Endothelial cell of umbilical vein (primary cell): ENCODE measurements at regions not wholly inside any gene's neighbourhood (a gene's known extent, or its start where the extent isn't known, plus 50 kb on each side); places are given as distances from the start of the nearest gene placed in this dataset.

Experiments
- BruUV-seq: library from RNA; stranded (reverse); fragments of 400-500 nt; replicated peaks from 2 replicates; lab custom pipeline; 2021; lab: Mats Ljungman, UMichigan
- CTCF ChIA-PET: fragments of 300-600, 350-600 bp; sonication (Branson Sonifier 250); formaldehyde crosslinking; loops from one replicate; lab custom pipeline; 2021; ENCODE audit warnings: antibody characterized with exemption, inconsistent platforms; lab: Charles Lee
- POLR2A ChIA-PET: fragments of 300-600, 350-600 bp; sonication (Branson Sonifier 250); formaldehyde crosslinking; loops from one replicate; lab custom pipeline; 2021; ENCODE audit warnings: antibody characterized with exemption, inconsistent platforms; lab: Charles Lee
- DNase-seq: peaks from one replicate; pipeline ENCODE4 v3.0.0-alpha.2; 2011; ENCODE audit warnings: low read depth, low spot score
- FAIRE-seq: peaks from 2 replicates; lab custom pipeline; 2011; peaks lifted over from hg19 to GRCh38; lab: Jason Lieb, UNC
- H2AFZ ChIP-seq: 2 replicates; pipeline ENCODE4 v1.6.0; 2012; ENCODE audit warnings: low read depth, low read length, control low read depth, inconsistent platforms
- H3K27ac ChIP-seq: 2 replicates; pipeline ENCODE4 v1.5.1; 2011; ENCODE audit warnings: low read depth, mild to moderate bottlenecking, control low read depth, low read length, moderate library complexity; ENCODE audit not compliant: insufficient read depth
- H3K27me3 ChIP-seq, 2 experiments: 2 replicates each; pipeline versions ENCODE4 v1.6.0 to v1.6.1; 2011; ENCODE audit warnings: low read length in 2 of 2, mixed read lengths in 1 of 2; ENCODE audit not compliant: control insufficient read depth in 2 of 2, insufficient read depth in 2 of 2
- H3K36me3 ChIP-seq, 2 experiments: 2 replicates in 1 of 2; 3 replicates in 1 of 2; pipeline ENCODE4 v1.5.1; 2011; ENCODE audit warnings: low read length in 2 of 2, mild to moderate bottlenecking in 1 of 2, moderate library complexity in 1 of 2; ENCODE audit not compliant: control insufficient read depth in 2 of 2, insufficient read depth in 2 of 2; ENCODE audit errors: extremely low read depth in 1 of 2
- H3K4me1 ChIP-seq: 3 replicates; pipeline ENCODE4 v1.5.1; 2011; ENCODE audit warnings: mild to moderate bottlenecking, low read length; ENCODE audit not compliant: control insufficient read depth, insufficient read depth; ENCODE audit errors: extremely low read depth
- H3K4me2 ChIP-seq: 2 replicates; pipeline ENCODE4 v1.6.1; 2011; ENCODE audit warnings: low read length, control low read depth, mixed read lengths; ENCODE audit not compliant: insufficient read depth
- H3K4me3 ChIP-seq, 3 experiments: fragments of 200-600 bp in 1 of 3; sonication (generic), shearing (Covaris generic) in 1 of 3; replicated peaks in 1 of 3; 2 replicates each; pipeline ENCODE4 v1.5.1; 2011 to 2016; ENCODE audit warnings: control low read depth in 3 of 3, low read length in 3 of 3, mild to moderate bottlenecking in 2 of 3, inconsistent platforms in 1 of 3, low read depth in 1 of 3, moderate library complexity in 1 of 3; ENCODE audit not compliant: insufficient read depth in 1 of 3
- H3K79me2 ChIP-seq: 2 replicates; pipeline ENCODE4 v1.6.0; 2012; ENCODE audit warnings: low read length, inconsistent platforms; ENCODE audit not compliant: control insufficient read depth, insufficient read depth
- H3K9ac ChIP-seq: replicated peaks from 2 replicates; pipeline ENCODE3; 2011; ENCODE audit warnings: low read length, control low read depth; ENCODE audit not compliant: insufficient read depth; ENCODE audit errors: extremely low read depth
- H3K9me1 ChIP-seq: replicated peaks from 3 replicates; pipeline ENCODE4 v1.6.0; 2011; ENCODE audit warnings: mild to moderate bottlenecking, low read length; ENCODE audit not compliant: control insufficient read depth, insufficient read depth; ENCODE audit errors: extremely low read depth
- H3K9me3 ChIP-seq: replicated peaks from 2 replicates; pipeline ENCODE4 v1.5.1; 2012; ENCODE audit warnings: low read length, inconsistent platforms; ENCODE audit not compliant: control insufficient read depth, insufficient read depth
- H4K20me1 ChIP-seq: replicated peaks from 2 replicates; pipeline ENCODE3; 2011; ENCODE audit warnings: mild to moderate bottlenecking, low read length; ENCODE audit not compliant: control insufficient read depth, insufficient read depth; ENCODE audit errors: extremely low read depth
- EZH2 ChIP-seq: IDR thresholded peaks from 2 replicates; pipeline ENCODE4 v1.6.1; 2012; ENCODE audit warnings: borderline replicate concordance, low read depth, mild to moderate bottlenecking, moderate library complexity, low read length, inconsistent platforms; ENCODE audit not compliant: severe bottlenecking
- FOS ChIP-seq: IDR thresholded peaks from 2 replicates; pipeline ENCODE4 v1.6.1; 2011; ENCODE audit warnings: mild to moderate bottlenecking, low read length, moderate library complexity, borderline replicate concordance; ENCODE audit not compliant: insufficient read depth
- GATA2 ChIP-seq: IDR thresholded peaks from 2 replicates; pipeline ENCODE4 v1.7.0; 2011; ENCODE audit warnings: low read depth, mild to moderate bottlenecking, moderate library complexity, mixed read lengths, low read length; ENCODE audit not compliant: insufficient read length, insufficient read depth
- JUN ChIP-seq: IDR thresholded peaks from 2 replicates; pipeline ENCODE4 v1.6.1; 2011; ENCODE audit warnings: borderline replicate concordance, low read depth; ENCODE audit not compliant: insufficient read length, insufficient read depth
- MYC ChIP-seq: IDR thresholded peaks from one replicate; pipeline ENCODE4 v1.6.1; 2011; ENCODE audit warnings: mild to moderate bottlenecking, low read depth, low read length
- POLR2A ChIP-seq: IDR thresholded peaks from 2 replicates; pipeline ENCODE4 v1.6.1; 2012; ENCODE audit warnings: low read depth, mild to moderate bottlenecking, control low read depth, low read length
- POLR2AphosphoS5 ChIP-seq: IDR thresholded peaks from 2 replicates; pipeline ENCODE4 v1.6.1; 2012; ENCODE audit warnings: low read depth, mild to moderate bottlenecking, control low read depth, low read length, moderate library complexity; ENCODE audit not compliant: insufficient read depth
- dilution Hi-C: fragments of 300-500 bp; cut with MboI; formaldehyde crosslinking; loops from one replicate; pipeline ENCODE4 v1.15.0; 2019; ENCODE audit warnings: low sequenced_read_pairs; ENCODE audit not compliant: extremely low pct_ligation_motif_present
- intact Hi-C: fragments of 100-400 bp; cut with micrococcal nuclease; formaldehyde crosslinking; loops from one replicate; pipeline ENCODE4 v1.10.0; 2022
- TF ChIP-seq, protein P1 (sequence below), 2 donors: IDR thresholded peaks; 1 replicate in 1 of 2; 2 replicates in 1 of 2; pipeline ENCODE4 v1.5.1; 2011; ENCODE audit warnings: low read length in 2 of 2, mild to moderate bottlenecking in 2 of 2, moderate library complexity in 2 of 2, control low read depth in 1 of 2, inconsistent platforms in 1 of 2, low read depth in 1 of 2; ENCODE audit not compliant: insufficient read depth in 1 of 2; ENCODE audit errors: extremely low read depth in 1 of 2
- TF ChIP-seq, protein P2 (sequence below): IDR thresholded peaks from 2 replicates; pipeline ENCODE4 v1.6.1; 2011; ENCODE audit not compliant: insufficient read depth, insufficient read length

DNA sequence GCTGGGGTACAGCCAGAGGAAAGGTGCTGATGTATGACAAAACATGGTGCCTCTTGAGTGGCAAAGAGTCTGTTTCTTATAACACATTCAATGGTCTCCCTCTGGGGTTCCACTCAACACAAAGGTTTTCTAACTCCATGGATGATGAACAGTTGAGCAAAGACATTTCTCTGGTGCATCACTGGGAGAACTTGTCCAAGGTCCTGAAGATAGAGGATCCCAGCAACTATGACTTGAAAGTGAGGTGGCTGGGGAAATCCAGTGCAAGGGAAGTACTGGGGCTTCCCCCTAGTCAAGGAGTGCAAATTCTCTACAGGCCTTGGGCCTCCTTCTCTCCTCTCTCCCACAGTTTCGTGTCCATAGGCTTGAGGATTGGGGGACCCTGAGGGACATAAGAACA is 431.1 kb downstream of the WDR72 start:
- no peak overlapping the region for H3K4me2 ChIP-seq
- no peaks in the 10 kb centered on the region for H3K36me3 ChIP-seq
- no peak overlapping the region for H2AFZ ChIP-seq
- dilution Hi-C loops (no loop called here), intact Hi-C loops (no loop called here)
- no peak overlapping the region for H3K4me3 ChIP-seq
- no peaks in the 10 kb centered on the region for H4K20me1 ChIP-seq
- FAIRE-seq (no peak), DNase-seq (no peak)
- H3K9me3 ChIP-seq: peaks cover 7% of the 10 kb centered on the region
- TF ChIP-seq, protein P1, sequence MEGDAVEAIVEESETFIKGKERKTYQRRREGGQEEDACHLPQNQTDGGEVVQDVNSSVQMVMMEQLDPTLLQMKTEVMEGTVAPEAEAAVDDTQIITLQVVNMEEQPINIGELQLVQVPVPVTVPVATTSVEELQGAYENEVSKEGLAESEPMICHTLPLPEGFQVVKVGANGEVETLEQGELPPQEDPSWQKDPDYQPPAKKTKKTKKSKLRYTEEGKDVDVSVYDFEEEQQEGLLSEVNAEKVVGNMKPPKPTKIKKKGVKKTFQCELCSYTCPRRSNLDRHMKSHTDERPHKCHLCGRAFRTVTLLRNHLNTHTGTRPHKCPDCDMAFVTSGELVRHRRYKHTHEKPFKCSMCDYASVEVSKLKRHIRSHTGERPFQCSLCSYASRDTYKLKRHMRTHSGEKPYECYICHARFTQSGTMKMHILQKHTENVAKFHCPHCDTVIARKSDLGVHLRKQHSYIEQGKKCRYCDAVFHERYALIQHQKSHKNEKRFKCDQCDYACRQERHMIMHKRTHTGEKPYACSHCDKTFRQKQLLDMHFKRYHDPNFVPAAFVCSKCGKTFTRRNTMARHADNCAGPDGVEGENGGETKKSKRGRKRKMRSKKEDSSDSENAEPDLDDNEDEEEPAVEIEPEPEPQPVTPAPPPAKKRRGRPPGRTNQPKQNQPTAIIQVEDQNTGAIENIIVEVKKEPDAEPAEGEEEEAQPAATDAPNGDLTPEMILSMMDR (IDR thresholded peaks at IDR 0.05; ENCODE audit: extremely low read depth in 1 of 2, insufficient read depth in 1 of 2, low read depth in 1 of 2, low read length in 2 of 2): no peak
- TF ChIP-seq MYC (no peak), FOS (no peak), JUN (no peak), POLR2AphosphoS5 (no peak), GATA2 (no peak), EZH2 (no peak), POLR2A (no peak)
- TF ChIP-seq, protein P2, sequence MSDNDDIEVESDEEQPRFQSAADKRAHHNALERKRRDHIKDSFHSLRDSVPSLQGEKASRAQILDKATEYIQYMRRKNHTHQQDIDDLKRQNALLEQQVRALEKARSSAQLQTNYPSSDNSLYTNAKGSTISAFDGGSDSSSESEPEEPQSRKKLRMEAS: no peak
- no peaks in the 10 kb centered on the region for H3K79me2 ChIP-seq
- no TSS peak for BruUV-seq
- ChIA-PET CTCF (no interaction called here), POLR2A (no interaction called here)
- no peaks in the 10 kb centered on the region for H3K4me1 ChIP-seq
- H3K9me1 ChIP-seq: no peaks in the 10 kb centered on the region
- H3K27ac ChIP-seq: no peak overlapping the region
- H3K9ac ChIP-seq: no peak overlapping the region
- no peaks in the 10 kb centered on the region for H3K27me3 ChIP-seq
